CD4-positive, alpha-beta memory T cell (primary cell): ENCODE measurements at regions not wholly inside any gene's neighbourhood (a gene's known extent, or its start where the extent isn't known, plus 50 kb on each side); places are given as distances from the start of the nearest gene placed in this dataset.

Source experiments
- CTCF ChIA-PET: fragments of 350-600 bp; sonication (Branson Sonifier 250); formaldehyde crosslinking; loops from one replicate; lab custom pipeline; 2021; ENCODE audit warnings: inconsistent platforms; ENCODE audit not compliant: partially characterized antibody; lab: Charles Lee
- POLR2A ChIA-PET: fragments of 350-600 bp; sonication (Branson Sonifier 250); formaldehyde crosslinking; loops from one replicate; lab custom pipeline; 2021; ENCODE audit not compliant: partially characterized antibody; lab: Charles Lee
- DNase-seq, 5 donors: peaks; one replicate each; pipeline versions ENCODE4 v3.0.0 to v3.0.0-alpha.2; 2020 to 2022; ENCODE audit warnings: mixed read lengths in 1 of 5
- H3K27ac ChIP-seq: one replicate; pipeline ENCODE4 v1.7.0; 2013; ENCODE audit warnings: low read depth, low read length
- H3K27me3 ChIP-seq: 2 replicates; pipeline ENCODE4 v1.7.0; 2013; ENCODE audit warnings: mild to moderate bottlenecking, low read length, moderate library complexity; ENCODE audit not compliant: insufficient read depth
- H3K36me3 ChIP-seq: 2 replicates; pipeline ENCODE4 v1.7.0; 2013; ENCODE audit warnings: mild to moderate bottlenecking, low read length, moderate library complexity; ENCODE audit not compliant: insufficient read depth
- H3K4me1 ChIP-seq: 2 replicates; pipeline ENCODE4 v1.7.0; 2013; ENCODE audit warnings: mild to moderate bottlenecking, low read length, moderate library complexity; ENCODE audit not compliant: insufficient read depth
- H3K4me3 ChIP-seq, 2 donors: one replicate each; pipeline ENCODE4 v1.7.0; 2013; ENCODE audit warnings: low read length in 2 of 2, mild to moderate bottlenecking in 1 of 2
- H3K9me3 ChIP-seq, 2 donors: one replicate each; pipeline ENCODE4 v1.7.0; 2013; ENCODE audit warnings: low read length in 2 of 2, control low read depth in 1 of 2; ENCODE audit not compliant: control insufficient read depth in 1 of 2
- H3K27ac Mint-ChIP-seq, 7 donors: one replicate each; pipeline ENCODE4 v1.8.0; 2020 to 2021; ENCODE audit warnings: mixed read lengths in 7 of 7, mild to moderate bottlenecking in 6 of 7, inconsistent platforms in 3 of 7, moderate library complexity in 3 of 7
- H3K27me3 Mint-ChIP-seq, 2 donors: one replicate each; pipeline ENCODE4 v1.8.0; 2020 to 2021; ENCODE audit warnings: mixed read lengths in 2 of 2
- H3K36me3 Mint-ChIP-seq, 2 donors: one replicate each; pipeline ENCODE4 v1.8.0; 2020 to 2021; ENCODE audit warnings: mixed read lengths in 2 of 2, inconsistent platforms in 1 of 2, mild to moderate bottlenecking in 1 of 2
- H3K4me1 Mint-ChIP-seq, 4 donors: one replicate each; pipeline ENCODE4 v1.8.0; 2020 to 2021; ENCODE audit warnings: mixed read lengths in 4 of 4, mild to moderate bottlenecking in 1 of 4
- H3K4me3 Mint-ChIP-seq, 8 donors: one replicate each; pipeline ENCODE4 v1.8.0; 2020 to 2021; ENCODE audit warnings: mixed read lengths in 8 of 8, mild to moderate bottlenecking in 7 of 8, moderate library complexity in 6 of 8, inconsistent platforms in 3 of 8
- H3K9me3 Mint-ChIP-seq, 8 donors: one replicate each; pipeline ENCODE4 v1.8.0; 2020 to 2021; ENCODE audit warnings: mixed read lengths in 8 of 8, mild to moderate bottlenecking in 5 of 8, inconsistent platforms in 3 of 8, moderate library complexity in 1 of 8
- intact Hi-C: fragments of 100-400 bp; cut with micrococcal nuclease; formaldehyde crosslinking; loops from one replicate; pipeline ENCODE4 v1.15.1; 2023

GRCh38 chr10:83909001-83909400, 230.3 kb upstream of the GHITM start:
- Mint-ChIP-seq H3K27ac (no peak overlapping the region), H3K4me3 (no peak overlapping the region), H3K9me3 (peaks cover 0 to 2% (median 0%) of the 10 kb centered on the region in 8 donors), H3K4me1 (peaks cover 0 to 2% (median 0%) of the 10 kb centered on the region in 4 donors), H3K27me3 (no peaks in the 10 kb centered on the region), H3K36me3 (no peaks in the 10 kb centered on the region)
- no peak overlapping the region for H3K27ac ChIP-seq
- H3K4me1 ChIP-seq, result no peaks in the 10 kb centered on the region
- intact Hi-C loops, result no loop called here
- H3K27me3 ChIP-seq, result no peaks in the 10 kb centered on the region
- no peak overlapping the region for H3K4me3 ChIP-seq
- no peaks in the 10 kb centered on the region for H3K9me3 ChIP-seq
- no peak for DNase-seq
- POLR2A ChIA-PET, result no interaction called here
- no peaks in the 10 kb centered on the region for H3K36me3 ChIP-seq
- CTCF ChIA-PET, result no interaction called here

- Mint-ChIP-seq H3K36me3 (no peaks in the 10 kb centered on the region), H3K9me3 (peaks cover 0 to 2% (median 0%) of the 10 kb centered on the region in 8 donors), H3K27me3 (peaks cover 0 to 4% of the 10 kb centered on the region in 2 donors), H3K4me3 (no peak overlapping the region), H3K27ac (no peak overlapping the region), H3K4me1 (peaks cover 0 to 2% (median 0%) of the 10 kb centered on the region in 4 donors)
- H3K36me3 ChIP-seq, result no peaks in the 10 kb centered on the region
- no peaks in the 10 kb centered on the region for H3K4me1 ChIP-seq
- H3K27me3 ChIP-seq, result no peaks in the 10 kb centered on the region
- no peak overlapping the region for H3K27ac ChIP-seq
- intact Hi-C loops, result no loop called here
- ChIA-PET POLR2A (no interaction called here), CTCF (no interaction called here)
- DNase-seq, result no peak
- no peak overlapping the region for H3K4me3 ChIP-seq
- no peaks in the 10 kb centered on the region for H3K9me3 ChIP-seq
These were observed 223.5 kb upstream of the GHITM start for GRCh38 chr10:83915801-83916200.

GRCh38 chr10:83917537-83918506, 221.5 kb upstream of the GHITM start:
- Mint-ChIP-seq H3K4me1 (peaks cover 0 to 2% (median 0%) of the 10 kb centered on the region in 4 donors), H3K27ac (no peak overlapping the region), H3K27me3 (peaks cover 0 to 4% of the 10 kb centered on the region in 2 donors), H3K4me3 (peak overlapping the region in 2 of 8 donors; percentile 31 to 46), H3K9me3 (peaks cover 0 to 2% (median 0%) of the 10 kb centered on the region in 8 donors), H3K36me3 (no peaks in the 10 kb centered on the region)
- ChIA-PET CTCF (no interaction called here), POLR2A (no interaction called here)
- Histone ChIP-seq H3K4me1 (no peaks in the 10 kb centered on the region), H3K36me3 (no peaks in the 10 kb centered on the region), H3K9me3 (no peaks in the 10 kb centered on the region), H3K27me3 (no peaks in the 10 kb centered on the region), H3K27ac (no peak overlapping the region), H3K4me3 (no peak overlapping the region)
- no peak for DNase-seq
- intact Hi-C loops, result no loop called here

DNA sequence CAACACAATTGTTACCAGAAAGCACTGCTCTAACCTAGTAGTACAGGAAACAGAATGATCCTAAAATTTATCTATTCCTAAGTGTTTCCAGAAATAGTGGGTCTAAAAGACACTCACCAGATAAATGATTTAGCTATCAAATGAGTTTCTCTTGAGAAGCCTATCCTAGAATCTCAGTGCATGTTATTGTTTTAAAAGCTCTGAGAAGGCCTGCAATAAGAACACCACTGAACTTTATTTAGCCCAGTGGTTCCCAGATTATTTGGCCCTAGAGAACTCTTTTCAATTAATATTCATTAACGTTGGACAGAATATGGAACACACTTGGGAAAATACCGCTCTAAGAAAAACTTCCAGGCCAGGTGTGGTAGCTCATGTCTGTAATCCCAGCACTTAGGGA, 220.1 kb upstream of the GHITM start:
- Histone ChIP-seq H3K36me3 (no peaks in the 10 kb centered on the region), H3K27me3 (no peaks in the 10 kb centered on the region), H3K27ac (no peak overlapping the region), H3K9me3 (no peaks in the 10 kb centered on the region), H3K4me1 (no peaks in the 10 kb centered on the region), H3K4me3 (no peak overlapping the region)
- no peak for DNase-seq
- Mint-ChIP-seq H3K9me3 (peaks cover 0 to 2% (median 0%) of the 10 kb centered on the region in 8 donors), H3K27ac (no peak overlapping the region), H3K4me1 (peaks cover 0 to 2% (median 0%) of the 10 kb centered on the region in 4 donors), H3K36me3 (no peaks in the 10 kb centered on the region), H3K4me3 (no peak overlapping the region), H3K27me3 (peaks cover 0 to 4% of the 10 kb centered on the region in 2 donors)
- CTCF ChIA-PET, result no interaction called here
- intact Hi-C loops, result no loop called here
- POLR2A ChIA-PET, result no interaction called here

DNA sequence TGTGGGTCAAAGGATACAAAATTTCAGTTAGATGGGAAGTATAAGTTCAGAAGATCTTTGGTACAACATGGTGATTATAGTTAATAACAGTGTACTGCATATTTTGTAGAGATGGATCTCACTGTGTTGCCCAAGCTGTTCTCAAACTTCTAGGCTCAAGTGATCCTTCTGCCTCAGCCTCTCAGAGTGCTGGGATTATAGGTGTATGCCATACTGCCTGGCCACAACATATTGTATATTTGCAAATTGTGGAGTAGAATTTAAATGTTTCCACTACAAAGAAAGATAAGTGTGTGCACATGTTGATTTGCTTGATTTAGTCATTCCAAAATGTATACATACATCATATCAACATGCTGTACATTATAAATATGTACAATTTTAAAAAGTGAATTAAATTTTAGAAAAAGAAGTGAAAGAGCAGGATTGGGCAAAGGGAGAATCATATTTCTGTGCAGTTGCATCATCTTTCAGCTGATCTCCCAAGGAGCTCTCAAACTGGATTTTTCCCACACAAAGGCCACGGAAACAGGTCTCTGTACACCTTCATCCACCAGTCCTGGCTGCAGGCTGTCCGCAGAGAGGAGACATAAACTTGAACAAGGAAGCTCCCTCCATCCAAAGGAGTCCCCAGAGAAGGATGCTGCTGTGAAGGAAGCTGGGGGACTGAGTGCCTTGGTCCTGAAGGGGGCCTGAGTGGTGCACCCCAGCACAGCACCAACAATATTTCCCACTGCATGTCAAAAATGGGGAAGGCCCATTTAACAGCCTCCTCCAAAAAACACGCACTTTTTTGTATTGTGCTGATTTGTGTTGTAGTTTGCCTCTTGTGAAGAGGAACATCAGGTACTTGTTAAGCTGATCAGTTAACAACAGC, 217.1 kb upstream of the GHITM start:
- intact Hi-C loops, result no loop called here
- DNase-seq, result no peak
- Histone ChIP-seq H3K36me3 (no peaks in the 10 kb centered on the region), H3K27ac (no peak overlapping the region), H3K4me3 (no peak overlapping the region), H3K9me3 (no peaks in the 10 kb centered on the region), H3K4me1 (no peaks in the 10 kb centered on the region), H3K27me3 (no peaks in the 10 kb centered on the region)
- H3K9me3 Mint-ChIP-seq, result peaks cover 0 to 4% (median 0%) of the 10 kb centered on the region in 8 donors
- H3K4me3 Mint-ChIP-seq, result no peak overlapping the region
- ChIA-PET CTCF (no interaction called here), POLR2A (no interaction called here)
- H3K27me3 Mint-ChIP-seq, result peaks cover 0 to 1% of the 10 kb centered on the region in 2 donors
- no peaks in the 10 kb centered on the region for H3K36me3 Mint-ChIP-seq
- no peak overlapping the region for H3K27ac Mint-ChIP-seq
- H3K4me1 Mint-ChIP-seq, result peaks cover 0 to 2% (median 0%) of the 10 kb centered on the region in 4 donors

DNA sequence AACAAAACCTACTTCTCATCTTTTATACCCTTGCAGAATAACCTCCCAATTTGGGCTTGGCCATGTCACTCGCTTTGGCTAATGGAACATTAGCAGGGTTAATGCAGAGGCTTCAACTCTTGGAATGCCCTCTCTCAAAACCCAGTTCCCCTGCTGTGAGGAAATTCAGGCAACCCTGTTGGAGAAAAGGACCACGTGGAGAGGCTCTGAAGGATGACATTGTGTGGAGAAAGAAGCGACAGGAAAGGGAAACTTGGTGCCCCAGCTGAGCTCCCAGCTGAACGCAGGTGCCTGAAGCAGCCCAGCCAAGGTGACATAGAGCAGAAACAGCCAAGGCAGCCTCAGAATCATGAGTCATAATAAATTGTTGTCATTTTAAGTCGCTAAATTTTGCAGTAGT, 214.2 kb upstream of the GHITM start:
- H3K4me1 Mint-ChIP-seq, result no peaks in the 10 kb centered on the region
- no peak overlapping the region for H3K4me3 Mint-ChIP-seq
- Histone ChIP-seq H3K27me3 (no peaks in the 10 kb centered on the region), H3K36me3 (no peaks in the 10 kb centered on the region), H3K27ac (no peak overlapping the region), H3K4me1 (no peaks in the 10 kb centered on the region), H3K4me3 (no peak overlapping the region), H3K9me3 (no peaks in the 10 kb centered on the region)
- intact Hi-C loops, result no loop called here
- no peak overlapping the region for H3K27ac Mint-ChIP-seq
- ChIA-PET POLR2A (no interaction called here), CTCF (no interaction called here)
- no peak for DNase-seq
- peaks cover 0 to 2% (median 0%) of the 10 kb centered on the region in 8 donors for H3K9me3 Mint-ChIP-seq
- H3K27me3 Mint-ChIP-seq, result peaks cover 0 to 1% of the 10 kb centered on the region in 2 donors
- no peaks in the 10 kb centered on the region for H3K36me3 Mint-ChIP-seq

- H3K4me3 ChIP-seq, result no peak overlapping the region
- ChIA-PET POLR2A (no interaction called here), CTCF (no interaction called here)
- no peaks in the 10 kb centered on the region for H3K27me3 ChIP-seq
- Mint-ChIP-seq H3K27ac (no peak overlapping the region), H3K9me3 (peaks cover 0 to 2% (median 0%) of the 10 kb centered on the region in 8 donors), H3K4me3 (no peak overlapping the region), H3K36me3 (no peaks in the 10 kb centered on the region), H3K4me1 (no peaks in the 10 kb centered on the region), H3K27me3 (no peaks in the 10 kb centered on the region)
- no peaks in the 10 kb centered on the region for H3K4me1 ChIP-seq
- H3K27ac ChIP-seq, result no peak overlapping the region
- no peaks in the 10 kb centered on the region for H3K36me3 ChIP-seq
- H3K9me3 ChIP-seq, result no peaks in the 10 kb centered on the region
- no peak for DNase-seq
- intact Hi-C loops, result no loop called here
These were observed 212.7 kb upstream of the GHITM start for GRCh38 chr10:83926606-83927005.
